Kidney (tissue), 13 donors: ENCODE measurements at regions not wholly inside any gene's neighbourhood (a gene's known extent, or its start where the extent isn't known, plus 50 kb on each side); places are given as distances from the start of the nearest gene placed in this dataset.

Experiments used
- DNase-seq, 5 donors: peaks; one replicate each; pipeline ENCODE4 v3.0.0-alpha.2; 2013 to 2020
- FAIRE-seq: peaks from 2 replicates; lab custom pipeline; 2012; peaks lifted over from hg19 to GRCh38; lab: Jason Lieb, UNC
- H3K27ac ChIP-seq, 2 donors: one replicate each; pipeline ENCODE4 v1.7.0; 2013; ENCODE audit warnings: low read depth in 2 of 2, low read length in 2 of 2, inconsistent platforms in 1 of 2
- H3K27me3 ChIP-seq: one replicate; pipeline ENCODE4 v1.7.1; 2013; ENCODE audit warnings: low read length, inconsistent platforms; ENCODE audit not compliant: control insufficient read depth, insufficient read depth
- H3K36me3 ChIP-seq, 3 donors: one replicate each; pipeline versions ENCODE4 v1.7.0 to v1.7.1; 2013; ENCODE audit warnings: low read length in 3 of 3, control low read depth in 1 of 3, inconsistent platforms in 1 of 3; ENCODE audit not compliant: insufficient read depth in 3 of 3, control insufficient read depth in 2 of 3
- H3K4me1 ChIP-seq, 3 donors: one replicate each; pipeline versions ENCODE4 v1.7.0 to v1.7.1; 2013; ENCODE audit warnings: low read length in 3 of 3, inconsistent platforms in 1 of 3, low read depth in 1 of 3; ENCODE audit not compliant: control insufficient read depth in 2 of 3, insufficient read depth in 2 of 3
- H3K4me3 ChIP-seq, 3 donors: one replicate each; pipeline versions ENCODE4 v1.7.0 to v1.8.1; 2013; ENCODE audit warnings: low read length in 3 of 3, control low read depth in 1 of 3, inconsistent platforms in 1 of 3
- H3K9ac ChIP-seq, 3 donors: one replicate each; pipeline versions ENCODE4 v1.7.0 to v1.7.1; 2013; ENCODE audit warnings: low read length in 3 of 3, control low read depth in 1 of 3, inconsistent platforms in 1 of 3
- H3K9me3 ChIP-seq, 3 donors: one replicate each; pipeline versions ENCODE4 v1.7.0 to v1.7.1; 2013; ENCODE audit warnings: low read length in 3 of 3, control low read depth in 1 of 3, inconsistent platforms in 1 of 3; ENCODE audit not compliant: control insufficient read depth in 2 of 3, insufficient read depth in 1 of 3
- CTCF ChIP-seq: IDR thresholded peaks from 3 replicates; pipeline ENCODE4 v1.5.1; 2012; ENCODE audit warnings: mild to moderate bottlenecking, moderate library complexity, borderline replicate concordance; ENCODE audit not compliant: insufficient read depth; ENCODE audit errors: extremely low read depth
- intact Hi-C: fragments of 100-400 bp; cut with DNase I; formaldehyde crosslinking; loops from one replicate; pipeline ENCODE4 v1.11.1; 2022
- donor health status: control.
- donor health status: control.
- donor health status: control.
- donor health status: control.
- donor health status: control.
- donor health status: DM: yes; HTN: yes; CAD: no.
- donor health status: Normal renal cell carcinoma (clear cell type).

GRCh38 chr11:121770939-121771595 lies 318.3 kb upstream of the SORL1-AS1 start:
- no peaks in the 10 kb centered on the region for H3K36me3 ChIP-seq
- no peak overlapping the region for H3K4me3 ChIP-seq
- no peak overlapping the region for H3K9ac ChIP-seq
- H3K9me3 ChIP-seq: no peaks in the 10 kb centered on the region
- no peaks in the 10 kb centered on the region for H3K4me1 ChIP-seq
- DNase-seq: no peak
- intact Hi-C loops: no loop called here
- FAIRE-seq: no peak
- H3K27ac ChIP-seq: no peak overlapping the region
- TF ChIP-seq CTCF: no peak
- no peaks in the 10 kb centered on the region for H3K27me3 ChIP-seq

GRCh38 chr11:121769191-121769590 lies 316.4 kb upstream of the SORL1-AS1 start:
- no peak overlapping the region for H3K4me3 ChIP-seq
- no peak overlapping the region for H3K9ac ChIP-seq
- FAIRE-seq: no peak
- no peak overlapping the region for H3K27ac ChIP-seq
- TF ChIP-seq CTCF: no peak
- intact Hi-C loops: no loop called here
- no peaks in the 10 kb centered on the region for H3K36me3 ChIP-seq
- no peaks in the 10 kb centered on the region for H3K27me3 ChIP-seq
- no peaks in the 10 kb centered on the region for H3K9me3 ChIP-seq
- DNase-seq: no peak
- H3K4me1 ChIP-seq: no peaks in the 10 kb centered on the region

GRCh38 chr11:121767433-121767832 lies 314.7 kb upstream of the SORL1-AS1 start:
- no peak for TF ChIP-seq CTCF

GRCh38 chr11:121766991-121767390 lies 314.2 kb upstream of the SORL1-AS1 start:
- H3K36me3 ChIP-seq: no peaks in the 10 kb centered on the region
- no peak for DNase-seq
- TF ChIP-seq CTCF: no peak

More at GRCh38 chr11:121767433-121767832, 314.7 kb upstream of the SORL1-AS1 start:
- no peaks in the 10 kb centered on the region for H3K36me3 ChIP-seq
- FAIRE-seq (no peak), DNase-seq (peak in 2 of 5 donors; percentile 34 to 41)
- intact Hi-C loops: no loop called here
- no peak overlapping the region for H3K27ac ChIP-seq
- H3K4me1 ChIP-seq: peaks cover 0 to 4% (median 0%) of the 10 kb centered on the region in 3 donors
- H3K9ac ChIP-seq: no peak overlapping the region
- H3K27me3 ChIP-seq: no peaks in the 10 kb centered on the region
- no peaks in the 10 kb centered on the region for H3K9me3 ChIP-seq
- H3K4me3 ChIP-seq: no peak overlapping the region

More at GRCh38 chr11:121766991-121767390, 314.2 kb upstream of the SORL1-AS1 start:
- FAIRE-seq: no peak
- Histone ChIP-seq H3K9ac (no peak overlapping the region), H3K27ac (no peak overlapping the region), H3K27me3 (no peaks in the 10 kb centered on the region), H3K4me3 (no peak overlapping the region), H3K9me3 (no peaks in the 10 kb centered on the region), H3K4me1 (peaks cover 0 to 4% (median 0%) of the 10 kb centered on the region in 3 donors)
- intact Hi-C loops: no loop called here
